GM21723 (cell line): ENCODE measurements at regions not wholly inside any gene's neighbourhood (a gene's known extent, or its start where the extent isn't known, plus 50 kb on each side); places are given as distances from the start of the nearest gene placed in this dataset.

Source experiments
- ATAC-seq: cut with Tn5 transposase; IDR thresholded peaks from one replicate; pipeline ENCODE4 v1.9.1; 2021; ENCODE audit warnings: mild to moderate bottlenecking, moderate library complexity; ENCODE audit not compliant: unreplicated experiment

DNA sequence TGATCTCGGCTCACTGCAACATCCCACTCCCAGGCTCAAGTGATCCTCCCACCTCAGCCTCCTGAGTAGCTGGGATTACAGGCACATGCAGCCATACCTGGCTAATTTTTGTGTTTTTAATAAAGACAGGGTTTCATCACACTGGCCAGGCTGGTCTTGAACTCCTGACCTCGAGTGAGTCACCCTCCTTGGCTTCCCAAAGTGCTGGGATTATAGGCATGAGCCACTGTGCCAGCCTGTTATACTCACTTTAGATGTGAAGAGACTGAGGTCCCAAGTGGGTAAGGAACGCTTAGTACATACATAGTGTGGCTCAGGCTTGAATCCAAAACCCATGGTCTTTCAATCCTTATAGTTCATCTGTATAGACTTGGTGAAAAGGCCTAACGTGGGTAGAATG lies 63.7 kb upstream of the EPS8L3 start:
- ATAC-seq, result no peak

GRCh38 chr1:109826930-109827349 lies 63.2 kb upstream of the EPS8L3 start:
- ATAC-seq, result no peak

DNA sequence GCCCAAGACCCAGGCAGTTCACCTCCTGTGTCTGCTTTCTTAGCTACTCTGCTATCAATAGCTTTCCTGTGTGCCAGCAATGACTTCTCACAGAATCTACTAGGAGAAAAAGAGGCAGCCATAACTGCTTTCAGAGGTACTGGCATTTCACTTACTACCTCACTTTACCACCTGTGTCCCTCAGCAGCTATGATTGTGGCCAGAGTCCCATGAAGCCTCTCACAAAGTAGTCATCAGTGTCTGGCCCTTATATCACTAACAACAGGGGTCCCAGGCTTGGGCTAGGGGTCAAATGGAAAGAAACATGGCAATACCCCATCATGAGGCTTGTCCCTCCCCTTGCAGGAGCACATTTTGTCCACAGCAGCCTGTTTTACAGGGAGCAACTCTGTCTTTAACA lies 62.7 kb upstream of the EPS8L3 start:
- no peak for ATAC-seq

DNA sequence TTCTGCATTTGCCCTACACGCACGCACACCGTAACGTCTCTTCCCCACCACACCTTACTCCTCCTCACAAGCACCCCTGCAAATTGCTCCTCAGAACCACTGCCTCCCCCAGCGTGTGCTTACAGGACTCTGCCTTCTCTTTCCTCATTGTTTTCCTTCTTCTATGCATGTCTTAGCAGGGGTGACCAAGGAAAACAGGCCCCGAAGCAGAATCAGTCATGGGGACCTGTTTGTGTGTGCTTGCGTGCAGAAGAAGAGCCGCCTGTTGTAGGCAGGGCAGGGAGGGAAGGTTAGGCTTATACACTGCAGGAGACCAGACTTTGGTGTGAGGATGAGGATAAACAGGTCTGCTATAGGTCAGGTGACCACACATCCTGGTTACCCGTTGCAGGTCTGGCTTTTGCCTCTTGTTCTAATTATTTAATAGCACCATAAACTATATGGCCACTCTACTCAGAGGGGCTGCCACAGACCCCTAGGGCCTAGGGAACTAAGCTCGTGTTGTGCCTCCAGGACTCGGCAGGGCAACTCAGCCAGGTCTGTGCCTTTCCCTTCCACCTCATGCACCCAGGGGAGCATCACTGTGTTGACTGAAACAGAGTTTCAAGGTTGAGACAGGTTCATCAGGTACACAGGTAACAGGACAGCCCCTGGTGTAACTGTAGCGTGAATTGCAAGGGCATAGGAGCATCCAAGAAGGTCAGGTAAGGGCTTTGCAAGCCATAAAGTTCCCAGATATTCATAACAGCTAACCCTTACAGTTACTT lies 60.8 kb upstream of the EPS8L3 start:
- no peak for ATAC-seq

DNA sequence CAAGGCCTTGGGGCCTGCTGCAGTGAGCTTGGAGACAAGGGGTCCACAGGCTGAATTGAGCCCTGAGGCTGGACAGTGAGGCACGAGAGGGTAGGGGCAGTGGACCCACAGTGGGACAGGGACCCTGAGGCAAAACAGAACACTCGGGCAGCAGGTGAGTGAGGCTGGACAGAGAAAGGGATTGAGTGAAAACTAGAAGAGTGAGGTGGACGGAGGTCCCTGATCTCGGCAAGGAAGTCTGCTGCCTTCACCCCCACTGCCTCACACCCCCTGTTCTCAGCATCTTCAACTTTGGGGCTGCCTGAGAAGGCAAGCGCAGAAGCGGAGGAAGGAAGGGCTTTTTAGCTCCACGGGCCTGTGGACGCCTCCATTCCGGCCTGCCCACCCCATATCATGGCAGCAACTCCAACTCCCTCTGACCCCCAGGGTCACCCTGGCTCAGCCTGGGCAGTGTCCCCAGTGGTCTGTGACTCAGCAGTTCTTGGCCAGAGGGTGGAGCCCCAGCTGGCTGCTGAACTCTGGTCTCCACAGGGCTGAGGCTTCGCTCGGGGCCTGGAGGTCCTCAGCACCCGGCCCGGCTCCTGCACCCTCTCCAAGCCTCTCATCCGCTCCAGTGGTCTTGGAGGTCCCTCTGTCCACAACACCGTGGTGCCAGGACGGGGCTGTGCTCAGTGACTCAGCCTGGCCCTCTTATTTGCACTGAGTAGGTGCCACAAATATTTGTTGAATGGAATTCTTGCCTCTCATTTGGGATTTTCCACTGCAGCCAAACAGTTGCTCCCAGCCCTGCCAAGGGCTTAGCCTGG lies 60.0 kb upstream of the EPS8L3 start:
- no peak for ATAC-seq

GRCh38 chr1:109822749-109823542 lies 59.2 kb upstream of the EPS8L3 start:
- ATAC-seq, result no peak

- ATAC-seq, result no peak
These were observed 58.4 kb upstream of the EPS8L3 start for GRCh38 chr1:109821831-109822745.

- no peak for ATAC-seq
These were observed 57.5 kb upstream of the EPS8L3 start for GRCh38 chr1:109821221-109821669.

- no peak for ATAC-seq
These were observed 56.2 kb upstream of the EPS8L3 start for GRCh38 chr1:109819906-109820305.

DNA sequence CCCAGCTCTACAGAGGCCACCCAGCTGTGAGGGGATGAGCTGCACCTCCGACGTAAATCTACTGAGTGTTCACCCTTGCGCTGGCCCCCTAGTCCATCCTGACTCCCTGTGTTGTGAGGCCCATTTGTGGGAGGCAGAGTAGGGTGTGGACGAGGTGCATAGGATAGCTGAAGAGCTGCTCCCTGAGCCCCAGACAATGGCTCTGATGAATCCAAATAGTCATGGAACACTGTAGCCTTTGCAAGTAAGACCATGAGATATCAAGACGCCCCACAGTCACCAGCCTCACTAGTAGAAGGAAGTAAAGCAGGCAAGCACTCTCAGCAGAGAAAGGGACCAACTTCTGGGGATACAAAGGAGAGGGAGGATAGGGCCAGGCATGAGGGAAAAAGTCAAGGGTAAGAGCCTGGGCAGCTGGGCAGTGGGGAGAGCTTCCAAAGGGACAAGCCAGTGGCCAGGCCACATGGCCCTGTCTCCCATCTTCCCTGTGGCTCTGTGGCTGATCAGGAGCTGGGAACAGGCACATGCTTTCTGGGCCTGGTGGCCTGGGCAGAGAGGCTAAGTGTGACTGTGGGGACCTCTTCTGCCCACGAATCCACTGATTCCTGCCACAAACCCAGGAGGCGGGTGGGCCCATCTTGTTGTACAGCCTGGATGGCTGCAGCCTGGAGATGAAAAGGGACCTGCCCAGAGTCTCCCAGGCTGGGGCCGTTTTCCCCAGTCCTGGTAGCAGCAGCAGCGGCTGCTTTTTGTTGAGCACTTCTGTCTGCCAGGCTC lies 55.5 kb upstream of the EPS8L3 start:
- ATAC-seq, result no peak

GRCh38 chr1:109818271-109818987 lies 54.7 kb upstream of the EPS8L3 start:
- ATAC-seq, result no peak

GRCh38 chr1:109817881-109818270 lies 54.2 kb upstream of the EPS8L3 start:
- ATAC-seq, result no peak

- no peak for ATAC-seq
These were observed 53.3 kb upstream of the EPS8L3 start for GRCh38 chr1:109816975-109817535.

- peak; percentile 94 for ATAC-seq
These were observed 52.6 kb upstream of the EPS8L3 start for GRCh38 chr1:109816175-109816811.

DNA sequence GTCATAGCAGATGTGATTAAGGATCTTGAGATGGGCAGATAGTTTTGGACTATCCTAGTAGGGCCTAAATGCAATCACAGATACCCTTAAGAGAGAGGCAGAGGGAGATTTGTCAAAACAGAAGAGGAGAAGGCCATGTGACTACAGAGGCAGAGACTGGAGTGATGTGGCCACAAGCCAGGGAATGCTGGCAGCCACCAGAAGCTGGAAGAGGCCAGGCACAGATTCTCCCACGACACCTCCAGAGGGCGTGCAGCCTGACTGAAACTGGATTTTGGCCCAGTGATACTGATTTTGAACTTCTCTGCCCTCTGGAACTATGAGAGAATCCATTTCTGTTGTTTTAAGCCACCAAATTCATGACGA lies 52.1 kb upstream of the EPS8L3 start:
- ATAC-seq, result no peak

GRCh38 chr1:109814993-109815786 lies 51.5 kb upstream of the EPS8L3 start:
- ATAC-seq, result no peak

DNA sequence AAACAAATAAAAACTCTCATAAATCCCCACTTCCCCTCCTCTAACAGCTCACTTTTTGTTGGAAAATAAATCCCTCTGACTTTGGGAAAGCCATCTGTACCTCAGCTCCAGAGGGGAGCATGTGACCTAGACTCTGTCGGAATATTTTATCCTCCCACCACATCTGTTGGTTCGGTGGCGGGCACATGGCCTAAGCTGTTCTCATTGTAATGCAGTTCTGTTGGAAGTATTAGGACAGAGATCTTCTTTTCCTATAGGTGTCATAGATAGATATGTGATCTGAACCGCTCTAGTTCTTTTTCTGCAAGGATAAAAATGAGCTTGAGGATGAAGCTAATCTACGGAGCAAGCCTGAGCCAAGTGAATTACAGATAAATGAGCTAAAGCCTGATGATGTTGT lies 50.5 kb upstream of the EPS8L3 start:
- no peak for ATAC-seq
